Keratinocyte (primary cell): ENCODE measurements at regions not wholly inside any gene's neighbourhood (a gene's known extent, or its start where the extent isn't known, plus 50 kb on each side); places are given as distances from the start of the nearest gene placed in this dataset.

Experiments used
- DNase-seq: peaks from one replicate; pipeline ENCODE4 v3.0.0-alpha.2; 2011; ENCODE audit warnings: low read depth, missing footprints, low spot score
- FAIRE-seq: peaks from 2 replicates; lab custom pipeline; 2011; peaks lifted over from hg19 to GRCh38; lab: Jason Lieb, UNC
- H2AFZ ChIP-seq: 2 replicates; pipeline ENCODE4 v1.6.0; 2012; ENCODE audit warnings: low read length, control low read depth, inconsistent platforms; ENCODE audit not compliant: control insufficient read depth
- H3K27ac ChIP-seq: 2 replicates; pipeline ENCODE4 v1.5.1; 2011; ENCODE audit warnings: low read length; ENCODE audit not compliant: control insufficient read depth, insufficient read depth
- H3K27me3 ChIP-seq: 3 replicates; pipeline ENCODE4 v1.6.0; 2011; ENCODE audit warnings: low read length; ENCODE audit not compliant: control insufficient read depth, insufficient read depth; ENCODE audit errors: extremely low read depth
- H3K36me3 ChIP-seq, 2 experiments: 2 replicates in 1 of 2; 3 replicates in 1 of 2; pipeline ENCODE4 v1.5.1; 2011; ENCODE audit warnings: low read length in 2 of 2, mild to moderate bottlenecking in 1 of 2; ENCODE audit not compliant: control insufficient read depth in 2 of 2, insufficient read depth in 2 of 2; ENCODE audit errors: extremely low read depth in 1 of 2
- H3K4me1 ChIP-seq: 3 replicates; pipeline ENCODE4 v1.5.1; 2011; ENCODE audit warnings: low read length; ENCODE audit not compliant: control insufficient read depth, insufficient read depth; ENCODE audit errors: extremely low read depth
- H3K4me2 ChIP-seq: 3 replicates; pipeline ENCODE4 v1.6.0; 2011; ENCODE audit warnings: low read depth, low read length; ENCODE audit not compliant: control insufficient read depth, insufficient read depth; ENCODE audit errors: extremely low read depth
- H3K4me3 ChIP-seq, 3 experiments: fragments of 200-600 bp in 1 of 3; sonication (generic) in 1 of 3; 2 replicates in 2 of 3; 3 replicates in 1 of 3; pipeline ENCODE4 v1.5.1; 2011 to 2016; ENCODE audit warnings: low read length in 3 of 3, mild to moderate bottlenecking in 3 of 3, control low read depth in 2 of 3, inconsistent platforms in 1 of 3, low read depth in 1 of 3, mixed read lengths in 1 of 3, mixed run types in 1 of 3, moderate library complexity in 1 of 3; ENCODE audit not compliant: control insufficient read depth in 2 of 3, insufficient read depth in 2 of 3; ENCODE audit errors: extremely low read depth in 1 of 3
- H3K79me2 ChIP-seq: 2 replicates; pipeline ENCODE4 v1.6.0; 2012; ENCODE audit warnings: low read length; ENCODE audit not compliant: control insufficient read depth, insufficient read depth
- H3K9ac ChIP-seq: 3 replicates; pipeline ENCODE4 v1.6.0; 2011; ENCODE audit warnings: low read length; ENCODE audit not compliant: control insufficient read depth, insufficient read depth; ENCODE audit errors: extremely low read depth
- H3K9me1 ChIP-seq: 3 replicates; pipeline ENCODE4 v1.6.0; 2011; ENCODE audit warnings: low read length; ENCODE audit not compliant: control insufficient read depth, insufficient read depth; ENCODE audit errors: extremely low read depth
- H3K9me3 ChIP-seq: 2 replicates; pipeline ENCODE4 v1.5.1; 2012; ENCODE audit warnings: low read depth, low read length; ENCODE audit not compliant: control insufficient read depth
- H4K20me1 ChIP-seq: 3 replicates; pipeline ENCODE4 v1.6.0; 2011; ENCODE audit warnings: low read length; ENCODE audit not compliant: control insufficient read depth, insufficient read depth; ENCODE audit errors: extremely low read depth
- CTCF ChIP-seq, 3 experiments: IDR thresholded peaks in 1 of 3; conservative IDR thresholded peaks in 1 of 3; optimal IDR thresholded peaks in 1 of 3; 2 replicates in 2 of 3; 3 replicates in 1 of 3; pipeline versions ENCODE3 to v1.5.1; 2011; ENCODE audit warnings: low read length in 3 of 3, mild to moderate bottlenecking in 3 of 3, moderate library complexity in 2 of 3, control low read depth in 1 of 3, inconsistent platforms in 1 of 3; ENCODE audit not compliant: insufficient read depth in 2 of 3; ENCODE audit errors: extremely low read depth in 1 of 3
- EZH2 ChIP-seq: IDR thresholded peaks from one replicate; pipeline ENCODE4 v1.6.1; 2012; ENCODE audit warnings: inconsistent platforms, mild to moderate bottlenecking, low read length, moderate library complexity
- dilution Hi-C: fragments of 300-500 bp; cut with MboI; formaldehyde crosslinking; loops from one replicate; pipeline ENCODE4 v1.7.0; 2020; ENCODE audit warnings: low sequenced_read_pairs; ENCODE audit not compliant: extremely low pct_ligation_motif_present

- FAIRE-seq, result no peak
- Histone ChIP-seq H3K27ac (no peak overlapping the region), H2AFZ (no peak overlapping the region), H3K4me3 (no peak overlapping the region), H3K9ac (no peak overlapping the region), H3K4me2 (no peak overlapping the region), H4K20me1 (no peaks in the 10 kb centered on the region), H3K9me1 (no peaks in the 10 kb centered on the region), H3K4me1 (no peaks in the 10 kb centered on the region), H3K27me3 (no peaks in the 10 kb centered on the region), H3K36me3 (no peaks in the 10 kb centered on the region), H3K79me2 (no peaks in the 10 kb centered on the region), H3K9me3 (no peaks in the 10 kb centered on the region)
- no peak for DNase-seq
- dilution Hi-C loops, result no loop called here
- TF ChIP-seq CTCF (optimal IDR thresholded peaks at IDR 0.05 in 1 of 3, IDR thresholded peaks at IDR 0.05 in 1 of 3, conservative IDR thresholded peaks at IDR 0.05 in 1 of 3; ENCODE audit: extremely low read depth in 1 of 3, insufficient read depth in 2 of 3, low read length in 3 of 3) (no peak), EZH2 (no peak)
These were observed 1032.4 kb upstream of the MIR17HG start for GRCh38 chr13:90315061-90315460.

- Histone ChIP-seq H3K9me3 (no peaks in the 10 kb centered on the region), H2AFZ (no peak overlapping the region), H3K4me3 (no peak overlapping the region), H4K20me1 (no peaks in the 10 kb centered on the region), H3K4me2 (no peak overlapping the region), H3K9ac (no peak overlapping the region), H3K4me1 (no peaks in the 10 kb centered on the region), H3K79me2 (no peaks in the 10 kb centered on the region), H3K27ac (no peak overlapping the region), H3K9me1 (no peaks in the 10 kb centered on the region), H3K27me3 (no peaks in the 10 kb centered on the region), H3K36me3 (no peaks in the 10 kb centered on the region)
- DNase-seq, result no peak
- FAIRE-seq, result no peak
- dilution Hi-C loops, result no loop called here
- no peak for TF ChIP-seq CTCF (optimal IDR thresholded peaks at IDR 0.05 in 1 of 3, IDR thresholded peaks at IDR 0.05 in 1 of 3, conservative IDR thresholded peaks at IDR 0.05 in 1 of 3; ENCODE audit: extremely low read depth in 1 of 3, insufficient read depth in 2 of 3, low read length in 3 of 3)
- TF ChIP-seq EZH2, result no peak
These were observed 1026.8 kb upstream of the MIR17HG start for GRCh38 chr13:90320664-90321063.
